Cardiac muscle cell (in vitro differentiated cells and primary cell): ENCODE measurements at regions not wholly inside any gene's neighbourhood (a gene's known extent, or its start where the extent isn't known, plus 50 kb on each side); places are given as distances from the start of the nearest gene placed in this dataset.

Source experiments
- DNase-seq, 2 donors: peaks; one replicate each; pipeline versions ENCODE4 v3.0.0 to v3.0.0-alpha.2; 2010 to 2017; ENCODE audit warnings: low read depth in 1 of 2, low spot score in 1 of 2
- H3K27ac ChIP-seq: fragments of 200-600 bp; sonication (generic); 2 replicates; pipeline ENCODE4 v1.5.1; 2016
- H3K27me3 ChIP-seq: fragments of 200-600 bp; sonication (generic); 2 replicates; pipeline ENCODE4 v1.6.0; 2016; ENCODE audit warnings: control low read depth
- H3K36me3 ChIP-seq: fragments of 200-600 bp; sonication (generic); 2 replicates; pipeline ENCODE4 v1.5.1; 2016; ENCODE audit warnings: control low read depth
- H3K4me1 ChIP-seq: fragments of 200-600 bp; sonication (generic); 2 replicates; pipeline ENCODE4 v1.8.1; 2017; ENCODE audit warnings: low read depth, mild to moderate bottlenecking, mixed run types
- H3K4me3 ChIP-seq: fragments of 200-600 bp; sonication (generic); 2 replicates; pipeline ENCODE4 v1.5.1; 2016; ENCODE audit warnings: mild to moderate bottlenecking
- H3K9me3 ChIP-seq: fragments of 200-600 bp; sonication (generic); 2 replicates; pipeline ENCODE4 v1.5.1; 2017; ENCODE audit warnings: low read depth, mild to moderate bottlenecking, control low read depth
- TF ChIP-seq, protein P1 (sequence below): IDR thresholded peaks from 2 replicates; pipeline ENCODE4 v1.5.1; 2012; ENCODE audit warnings: low read depth, mild to moderate bottlenecking, low read length

DNA sequence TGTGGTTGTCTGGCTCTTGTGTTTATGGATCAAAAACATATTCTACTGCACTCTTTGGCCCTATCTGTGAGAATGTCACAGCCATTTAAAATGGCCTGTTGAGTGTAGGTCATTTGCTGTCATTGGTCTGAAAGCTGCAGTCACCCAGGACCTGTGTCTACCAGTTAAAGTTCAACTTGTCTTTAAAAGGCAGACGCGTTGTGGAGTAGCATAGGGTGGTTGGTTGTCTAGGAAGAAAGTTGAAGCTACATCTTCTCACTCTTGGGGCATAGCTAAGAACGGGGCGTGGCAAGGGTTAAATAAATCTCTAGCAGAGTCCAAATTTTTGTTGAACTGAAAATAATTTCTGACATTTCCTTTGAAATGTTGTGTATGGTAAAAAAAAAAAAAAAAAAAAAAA, 110.7 kb upstream of the E2F8 start:
- Histone ChIP-seq H3K27me3 (peaks cover 27% of the 10 kb centered on the region), H3K36me3 (no peaks in the 10 kb centered on the region), H3K9me3 (no peaks in the 10 kb centered on the region), H3K4me3 (no peak overlapping the region), H3K27ac (no peak overlapping the region), H3K4me1 (no peaks in the 10 kb centered on the region)
- TF ChIP-seq, protein P1, sequence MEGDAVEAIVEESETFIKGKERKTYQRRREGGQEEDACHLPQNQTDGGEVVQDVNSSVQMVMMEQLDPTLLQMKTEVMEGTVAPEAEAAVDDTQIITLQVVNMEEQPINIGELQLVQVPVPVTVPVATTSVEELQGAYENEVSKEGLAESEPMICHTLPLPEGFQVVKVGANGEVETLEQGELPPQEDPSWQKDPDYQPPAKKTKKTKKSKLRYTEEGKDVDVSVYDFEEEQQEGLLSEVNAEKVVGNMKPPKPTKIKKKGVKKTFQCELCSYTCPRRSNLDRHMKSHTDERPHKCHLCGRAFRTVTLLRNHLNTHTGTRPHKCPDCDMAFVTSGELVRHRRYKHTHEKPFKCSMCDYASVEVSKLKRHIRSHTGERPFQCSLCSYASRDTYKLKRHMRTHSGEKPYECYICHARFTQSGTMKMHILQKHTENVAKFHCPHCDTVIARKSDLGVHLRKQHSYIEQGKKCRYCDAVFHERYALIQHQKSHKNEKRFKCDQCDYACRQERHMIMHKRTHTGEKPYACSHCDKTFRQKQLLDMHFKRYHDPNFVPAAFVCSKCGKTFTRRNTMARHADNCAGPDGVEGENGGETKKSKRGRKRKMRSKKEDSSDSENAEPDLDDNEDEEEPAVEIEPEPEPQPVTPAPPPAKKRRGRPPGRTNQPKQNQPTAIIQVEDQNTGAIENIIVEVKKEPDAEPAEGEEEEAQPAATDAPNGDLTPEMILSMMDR = no peak
- no peak for DNase-seq

DNA sequence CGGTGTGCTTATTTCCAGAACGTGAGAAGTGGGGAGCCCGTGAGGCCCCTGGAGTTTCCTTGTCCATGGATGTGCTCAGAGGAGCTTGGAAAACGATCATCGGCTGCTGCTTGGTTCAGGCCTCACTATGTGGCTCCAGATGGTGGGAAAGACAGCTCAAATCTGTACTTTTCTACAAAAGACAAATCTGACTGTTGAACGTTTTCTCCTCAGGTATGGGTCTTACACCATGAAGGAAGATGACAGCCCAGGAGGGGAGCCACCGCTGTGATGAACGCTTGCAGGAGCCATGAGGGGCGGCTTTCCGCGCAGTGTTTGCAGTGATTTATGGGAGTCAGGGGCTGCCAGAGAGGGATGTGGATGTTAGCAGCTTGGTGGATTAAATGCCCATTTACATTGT, 109.4 kb upstream of the E2F8 start:
- Histone ChIP-seq H3K36me3 (no peaks in the 10 kb centered on the region), H3K4me3 (no peak overlapping the region), H3K27ac (no peak overlapping the region), H3K9me3 (no peaks in the 10 kb centered on the region), H3K27me3 (peaks cover 40% of the 10 kb centered on the region), H3K4me1 (peaks cover 8% of the 10 kb centered on the region)
- TF ChIP-seq, protein P1 = no peak
- DNase-seq = no peak

DNA sequence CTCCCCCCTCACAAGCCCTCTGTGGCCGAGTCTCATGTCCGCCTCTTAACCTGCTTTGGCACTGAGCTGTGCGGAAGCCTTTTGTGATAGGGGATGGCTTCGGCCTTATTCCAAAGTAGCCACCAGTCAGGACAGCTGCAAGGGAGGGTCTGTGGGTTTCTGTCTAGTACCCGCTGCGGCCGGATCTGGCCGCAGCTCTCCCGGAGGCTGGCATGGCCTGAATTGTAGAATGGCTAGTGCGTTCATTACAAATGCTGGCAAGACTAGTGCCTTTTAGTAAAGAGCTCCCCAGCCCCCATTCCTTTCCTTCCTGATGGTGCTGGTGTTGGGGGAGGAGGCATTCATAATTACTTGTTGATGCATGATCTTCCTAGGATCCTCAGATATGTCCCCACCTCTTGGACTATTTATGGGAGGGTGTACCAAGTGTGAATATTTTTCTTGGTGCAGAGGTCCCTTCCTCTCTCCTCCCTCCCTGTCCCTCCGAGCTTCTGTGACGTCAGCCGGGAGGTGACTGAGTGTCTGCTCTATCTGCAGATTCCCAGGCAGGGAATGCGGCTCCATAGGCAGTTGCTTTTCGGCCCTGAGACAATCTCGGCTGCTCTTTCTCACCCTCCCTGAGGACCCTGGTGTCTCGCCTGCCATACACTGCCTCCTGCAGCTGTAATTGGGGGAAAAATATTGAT, 108.7 kb upstream of the E2F8 start:
- TF ChIP-seq, protein P1 = no peak
- H3K4me1 ChIP-seq = peaks cover 8% of the 10 kb centered on the region
- peak in 1 of 2 donors; percentile 30 for DNase-seq
- H3K9me3 ChIP-seq = no peaks in the 10 kb centered on the region
- H3K36me3 ChIP-seq = no peaks in the 10 kb centered on the region
- peaks cover 46% of the 10 kb centered on the region for H3K27me3 ChIP-seq
- no peak overlapping the region for H3K27ac ChIP-seq
- no peak overlapping the region for H3K4me3 ChIP-seq

DNA sequence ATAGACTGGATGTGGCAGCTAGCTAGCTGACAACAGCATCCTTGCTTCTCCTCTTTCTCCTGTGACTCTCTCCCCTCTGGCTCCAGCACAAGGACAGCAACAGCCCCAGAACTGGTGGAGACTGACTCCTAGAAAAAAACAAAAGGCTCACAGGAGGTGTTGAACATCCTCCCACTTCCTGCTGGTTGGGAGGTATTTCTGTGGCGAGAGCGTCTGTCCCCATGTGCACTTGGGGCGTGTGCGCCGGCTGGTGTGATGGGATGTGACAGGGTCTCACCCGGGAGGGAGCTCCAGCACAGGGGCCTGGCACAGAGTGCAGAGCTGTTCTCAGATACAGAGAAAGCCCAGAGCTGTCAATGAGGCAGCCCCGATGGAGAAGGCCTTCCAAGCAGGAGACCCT, 107.2 kb upstream of the E2F8 start:
- TF ChIP-seq, protein P1 = no peak
- Histone ChIP-seq H3K27me3 (peaks cover 62% of the 10 kb centered on the region), H3K36me3 (no peaks in the 10 kb centered on the region), H3K9me3 (no peaks in the 10 kb centered on the region), H3K4me3 (no peak overlapping the region), H3K4me1 (peaks cover 8% of the 10 kb centered on the region), H3K27ac (no peak overlapping the region)
- peak in 1 of 2 donors; percentile 22 for DNase-seq

DNA sequence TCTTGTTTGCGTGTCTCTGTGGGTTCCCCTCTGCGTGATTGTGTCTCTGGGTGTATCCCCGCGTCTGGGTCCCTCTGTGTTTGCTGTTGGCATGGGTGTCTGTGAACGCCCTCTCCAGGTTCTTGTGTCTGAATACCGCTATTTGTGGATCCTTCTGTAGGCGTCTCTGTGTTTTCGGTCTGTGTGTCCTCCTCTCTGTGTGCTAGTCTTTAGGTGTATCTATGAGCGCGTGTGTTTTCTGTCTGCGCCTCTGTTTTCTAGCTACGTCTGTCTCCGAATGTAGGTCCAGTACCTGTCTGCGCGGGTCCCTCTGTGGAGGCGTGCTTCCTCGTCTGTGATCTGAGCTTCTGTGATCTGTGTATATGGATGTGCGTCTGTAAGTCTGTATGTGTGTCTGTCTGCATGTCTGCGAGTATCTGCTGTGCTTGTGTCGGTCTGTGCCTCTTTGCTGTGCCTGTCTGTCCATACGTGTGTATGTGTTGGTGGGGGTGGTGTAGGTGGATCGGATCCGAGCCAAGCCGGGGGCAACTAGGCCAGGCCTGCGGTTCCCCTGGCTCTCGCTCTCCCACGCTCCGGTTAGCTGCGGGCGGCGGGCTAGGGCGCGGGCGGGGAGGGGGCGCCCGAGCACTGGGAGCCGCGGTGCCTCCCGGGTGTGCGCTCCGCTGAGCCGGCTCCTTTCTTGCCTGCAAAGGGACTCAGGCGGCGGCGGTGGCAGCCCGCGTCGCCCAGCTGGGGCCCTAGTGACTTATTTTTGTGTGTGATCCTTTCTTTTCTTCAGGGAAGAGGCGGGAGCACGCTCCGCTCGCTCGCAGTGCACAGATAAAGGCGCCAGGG, 105.3 kb upstream of the E2F8 start:
- H3K27ac ChIP-seq = no peak overlapping the region
- peaks cover 8% of the 10 kb centered on the region for H3K4me1 ChIP-seq
- TF ChIP-seq, protein P1 = peak; percentile 21
- H3K27me3 ChIP-seq = peaks cover 80% of the 10 kb centered on the region
- H3K9me3 ChIP-seq = no peaks in the 10 kb centered on the region
- peak overlapping the region; percentile 13 for H3K4me3 ChIP-seq
- DNase-seq = peak; percentile 34 to 56
- H3K36me3 ChIP-seq = no peaks in the 10 kb centered on the region
